Endothelial cell of umbilical vein (primary cell): ENCODE measurements at regions not wholly inside any gene's neighbourhood (a gene's known extent, or its start where the extent isn't known, plus 50 kb on each side); places are given as distances from the start of the nearest gene placed in this dataset.

Experiments used
- BruUV-seq: library from RNA; stranded (reverse); fragments of 400-500 nt; replicated peaks from 2 replicates; lab custom pipeline; 2021; lab: Mats Ljungman, UMichigan
- CTCF ChIA-PET: fragments of 300-600, 350-600 bp; sonication (Branson Sonifier 250); formaldehyde crosslinking; loops from one replicate; lab custom pipeline; 2021; ENCODE audit warnings: antibody characterized with exemption, inconsistent platforms; lab: Charles Lee
- POLR2A ChIA-PET: fragments of 300-600, 350-600 bp; sonication (Branson Sonifier 250); formaldehyde crosslinking; loops from one replicate; lab custom pipeline; 2021; ENCODE audit warnings: antibody characterized with exemption, inconsistent platforms; lab: Charles Lee
- DNase-seq: peaks from one replicate; pipeline ENCODE4 v3.0.0-alpha.2; 2011; ENCODE audit warnings: low read depth, low spot score
- FAIRE-seq: peaks from 2 replicates; lab custom pipeline; 2011; peaks lifted over from hg19 to GRCh38; lab: Jason Lieb, UNC
- H2AFZ ChIP-seq: 2 replicates; pipeline ENCODE4 v1.6.0; 2012; ENCODE audit warnings: low read depth, low read length, control low read depth, inconsistent platforms
- H3K27ac ChIP-seq: 2 replicates; pipeline ENCODE4 v1.5.1; 2011; ENCODE audit warnings: low read depth, mild to moderate bottlenecking, control low read depth, low read length, moderate library complexity; ENCODE audit not compliant: insufficient read depth
- H3K27me3 ChIP-seq, 2 experiments: 2 replicates each; pipeline versions ENCODE4 v1.6.0 to v1.6.1; 2011; ENCODE audit warnings: low read length in 2 of 2, mixed read lengths in 1 of 2; ENCODE audit not compliant: control insufficient read depth in 2 of 2, insufficient read depth in 2 of 2
- H3K36me3 ChIP-seq, 2 experiments: 2 replicates in 1 of 2; 3 replicates in 1 of 2; pipeline ENCODE4 v1.5.1; 2011; ENCODE audit warnings: low read length in 2 of 2, mild to moderate bottlenecking in 1 of 2, moderate library complexity in 1 of 2; ENCODE audit not compliant: control insufficient read depth in 2 of 2, insufficient read depth in 2 of 2; ENCODE audit errors: extremely low read depth in 1 of 2
- H3K4me1 ChIP-seq: 3 replicates; pipeline ENCODE4 v1.5.1; 2011; ENCODE audit warnings: mild to moderate bottlenecking, low read length; ENCODE audit not compliant: control insufficient read depth, insufficient read depth; ENCODE audit errors: extremely low read depth
- H3K4me2 ChIP-seq: 2 replicates; pipeline ENCODE4 v1.6.1; 2011; ENCODE audit warnings: low read length, control low read depth, mixed read lengths; ENCODE audit not compliant: insufficient read depth
- H3K4me3 ChIP-seq, 3 experiments: fragments of 200-600 bp in 1 of 3; sonication (generic), shearing (Covaris generic) in 1 of 3; replicated peaks in 1 of 3; 2 replicates each; pipeline ENCODE4 v1.5.1; 2011 to 2016; ENCODE audit warnings: control low read depth in 3 of 3, low read length in 3 of 3, mild to moderate bottlenecking in 2 of 3, inconsistent platforms in 1 of 3, low read depth in 1 of 3, moderate library complexity in 1 of 3; ENCODE audit not compliant: insufficient read depth in 1 of 3
- H3K79me2 ChIP-seq: 2 replicates; pipeline ENCODE4 v1.6.0; 2012; ENCODE audit warnings: low read length, inconsistent platforms; ENCODE audit not compliant: control insufficient read depth, insufficient read depth
- H3K9ac ChIP-seq: replicated peaks from 2 replicates; pipeline ENCODE3; 2011; ENCODE audit warnings: low read length, control low read depth; ENCODE audit not compliant: insufficient read depth; ENCODE audit errors: extremely low read depth
- H3K9me1 ChIP-seq: replicated peaks from 3 replicates; pipeline ENCODE4 v1.6.0; 2011; ENCODE audit warnings: mild to moderate bottlenecking, low read length; ENCODE audit not compliant: control insufficient read depth, insufficient read depth; ENCODE audit errors: extremely low read depth
- H3K9me3 ChIP-seq: replicated peaks from 2 replicates; pipeline ENCODE4 v1.5.1; 2012; ENCODE audit warnings: low read length, inconsistent platforms; ENCODE audit not compliant: control insufficient read depth, insufficient read depth
- H4K20me1 ChIP-seq: replicated peaks from 2 replicates; pipeline ENCODE3; 2011; ENCODE audit warnings: mild to moderate bottlenecking, low read length; ENCODE audit not compliant: control insufficient read depth, insufficient read depth; ENCODE audit errors: extremely low read depth
- CTCF ChIP-seq, 2 donors: IDR thresholded peaks; 1 replicate in 1 of 2; 2 replicates in 1 of 2; pipeline ENCODE4 v1.5.1; 2011; ENCODE audit warnings: low read length in 2 of 2, mild to moderate bottlenecking in 2 of 2, moderate library complexity in 2 of 2, control low read depth in 1 of 2, inconsistent platforms in 1 of 2, low read depth in 1 of 2; ENCODE audit not compliant: insufficient read depth in 1 of 2; ENCODE audit errors: extremely low read depth in 1 of 2
- EZH2 ChIP-seq: IDR thresholded peaks from 2 replicates; pipeline ENCODE4 v1.6.1; 2012; ENCODE audit warnings: borderline replicate concordance, low read depth, mild to moderate bottlenecking, moderate library complexity, low read length, inconsistent platforms; ENCODE audit not compliant: severe bottlenecking
- FOS ChIP-seq: IDR thresholded peaks from 2 replicates; pipeline ENCODE4 v1.6.1; 2011; ENCODE audit warnings: mild to moderate bottlenecking, low read length, moderate library complexity, borderline replicate concordance; ENCODE audit not compliant: insufficient read depth
- GATA2 ChIP-seq: IDR thresholded peaks from 2 replicates; pipeline ENCODE4 v1.7.0; 2011; ENCODE audit warnings: low read depth, mild to moderate bottlenecking, moderate library complexity, mixed read lengths, low read length; ENCODE audit not compliant: insufficient read length, insufficient read depth
- JUN ChIP-seq: IDR thresholded peaks from 2 replicates; pipeline ENCODE4 v1.6.1; 2011; ENCODE audit warnings: borderline replicate concordance, low read depth; ENCODE audit not compliant: insufficient read length, insufficient read depth
- MAX ChIP-seq: IDR thresholded peaks from 2 replicates; pipeline ENCODE4 v1.6.1; 2011; ENCODE audit not compliant: insufficient read depth, insufficient read length
- MYC ChIP-seq: IDR thresholded peaks from one replicate; pipeline ENCODE4 v1.6.1; 2011; ENCODE audit warnings: mild to moderate bottlenecking, low read depth, low read length
- POLR2A ChIP-seq: IDR thresholded peaks from 2 replicates; pipeline ENCODE4 v1.6.1; 2012; ENCODE audit warnings: low read depth, mild to moderate bottlenecking, control low read depth, low read length
- POLR2AphosphoS5 ChIP-seq: IDR thresholded peaks from 2 replicates; pipeline ENCODE4 v1.6.1; 2012; ENCODE audit warnings: low read depth, mild to moderate bottlenecking, control low read depth, low read length, moderate library complexity; ENCODE audit not compliant: insufficient read depth
- dilution Hi-C: fragments of 300-500 bp; cut with MboI; formaldehyde crosslinking; loops from one replicate; pipeline ENCODE4 v1.15.0; 2019; ENCODE audit warnings: low sequenced_read_pairs; ENCODE audit not compliant: extremely low pct_ligation_motif_present
- intact Hi-C: fragments of 100-400 bp; cut with micrococcal nuclease; formaldehyde crosslinking; loops from one replicate; pipeline ENCODE4 v1.10.0; 2022

- H3K9me1 ChIP-seq: no peaks in the 10 kb centered on the region
- H3K4me2 ChIP-seq: no peak overlapping the region
- DNase-seq (no peak), FAIRE-seq (no peak)
- no peaks in the 10 kb centered on the region for H3K79me2 ChIP-seq
- no peaks in the 10 kb centered on the region for H3K4me1 ChIP-seq
- dilution Hi-C loops (no loop called here), intact Hi-C loops (no loop called here)
- CTCF ChIA-PET: no interaction called here
- POLR2A ChIA-PET: no interaction called here
- no peak for TF ChIP-seq FOS
- no peak for TF ChIP-seq EZH2
- TF ChIP-seq POLR2A: no peak
- no peak for TF ChIP-seq CTCF (IDR thresholded peaks at IDR 0.05; ENCODE audit: extremely low read depth in 1 of 2, insufficient read depth in 1 of 2, low read depth in 1 of 2, low read length in 2 of 2)
- TF ChIP-seq MYC: no peak
- TF ChIP-seq POLR2AphosphoS5: no peak
- TF ChIP-seq GATA2: no peak
- TF ChIP-seq JUN: no peak
- no peak for TF ChIP-seq MAX
- no peaks in the 10 kb centered on the region for H3K9me3 ChIP-seq
- H2AFZ ChIP-seq: no peak overlapping the region
- no peaks in the 10 kb centered on the region for H3K36me3 ChIP-seq
- H3K4me3 ChIP-seq: no peak overlapping the region
- H3K27ac ChIP-seq: no peak overlapping the region
- no peak overlapping the region for H3K9ac ChIP-seq
- H3K27me3 ChIP-seq: no peaks in the 10 kb centered on the region
- H4K20me1 ChIP-seq: no peaks in the 10 kb centered on the region
- no TSS peak for BruUV-seq
Measured at GRCh38 chr1:224809613-224810012, 119.9 kb upstream of the DNAH14 start.
